CD14-positive monocyte (primary cell): ENCODE measurements at regions not wholly inside any gene's neighbourhood (a gene's known extent, or its start where the extent isn't known, plus 50 kb on each side); places are given as distances from the start of the nearest gene placed in this dataset.

Experiments used
- DNase-seq, 3 donors: peaks; one replicate each; pipeline ENCODE4 v3.0.0-alpha.2; 2011 to 2022
- H2AFZ ChIP-seq: 2 replicates; pipeline ENCODE4 v1.6.0; 2012; ENCODE audit warnings: mild to moderate bottlenecking, low read depth, low read length, inconsistent platforms; ENCODE audit not compliant: insufficient read depth, poor library complexity, severe bottlenecking
- H3K27ac ChIP-seq, 2 donors: 1 replicate in 1 of 2; 2 replicates in 1 of 2; pipeline ENCODE4 v1.5.1; 2012 to 2013; ENCODE audit warnings: low read length in 2 of 2, control low read depth in 1 of 2, inconsistent platforms in 1 of 2, low read depth in 1 of 2, mild to moderate bottlenecking in 1 of 2
- H3K27me3 ChIP-seq, 2 donors: one replicate each; pipeline versions ENCODE4 v1.6.0 to v1.6.1; 2011 to 2013; ENCODE audit warnings: low read length in 2 of 2; ENCODE audit not compliant: control insufficient read depth in 2 of 2, insufficient read depth in 2 of 2
- H3K36me3 ChIP-seq, 2 donors: replicated peaks in 1 of 2; 1 replicate in 1 of 2; 2 replicates in 1 of 2; pipeline versions ENCODE4 v1.5.1 to v1.6.1; 2012 to 2013; ENCODE audit warnings: low read length in 2 of 2, control low read depth in 1 of 2, inconsistent platforms in 1 of 2, mild to moderate bottlenecking in 1 of 2; ENCODE audit not compliant: insufficient read depth in 2 of 2, control insufficient read depth in 1 of 2
- H3K4me1 ChIP-seq, 2 donors: 1 replicate in 1 of 2; 2 replicates in 1 of 2; pipeline versions ENCODE4 v1.5.1 to v1.6.1; 2012 to 2013; ENCODE audit warnings: low read length in 2 of 2, control low read depth in 1 of 2, inconsistent platforms in 1 of 2, mild to moderate bottlenecking in 1 of 2, moderate library complexity in 1 of 2; ENCODE audit not compliant: insufficient read depth in 2 of 2, control insufficient read depth in 1 of 2
- H3K4me2 ChIP-seq: replicated peaks from 2 replicates; pipeline ENCODE3; 2012; ENCODE audit warnings: low read length, moderate library complexity, mild to moderate bottlenecking; ENCODE audit not compliant: poor library complexity, severe bottlenecking; ENCODE audit errors: extremely low read depth
- H3K4me3 ChIP-seq, 3 experiments: fragments of 200-600 bp in 1 of 3; sonication (generic) in 1 of 3; replicated peaks in 1 of 3; 1 replicate in 2 of 3; 2 replicates in 1 of 3; pipeline ENCODE4 v1.5.1; 2011 to 2013; ENCODE audit warnings: low read length in 3 of 3, mild to moderate bottlenecking in 3 of 3, control low read depth in 2 of 3, low read depth in 2 of 3, inconsistent platforms in 1 of 3, moderate library complexity in 1 of 3
- H3K79me2 ChIP-seq: 2 replicates; pipeline ENCODE4 v1.6.0; 2012; ENCODE audit warnings: mild to moderate bottlenecking, control low read depth, inconsistent platforms, low read length, moderate library complexity; ENCODE audit not compliant: insufficient read depth
- H3K9ac ChIP-seq: 2 replicates; pipeline ENCODE4 v1.6.0; 2017; ENCODE audit warnings: low read length, mild to moderate bottlenecking; ENCODE audit not compliant: insufficient read depth, poor library complexity, severe bottlenecking
- H3K9me3 ChIP-seq, 2 donors: replicated peaks in 1 of 2; 1 replicate in 1 of 2; 2 replicates in 1 of 2; pipeline versions ENCODE4 v1.5.1 to v1.6.1; 2012 to 2013; ENCODE audit warnings: low read length in 2 of 2, control low read depth in 1 of 2; ENCODE audit not compliant: control insufficient read depth in 1 of 2, insufficient read depth in 1 of 2
- H4K20me1 ChIP-seq: 2 replicates; pipeline ENCODE4 v1.6.0; 2012; ENCODE audit warnings: mild to moderate bottlenecking, low read length, control low read depth, moderate library complexity; ENCODE audit not compliant: insufficient read depth
- H3K27ac Mint-ChIP-seq, 7 donors: one replicate each; pipeline ENCODE4 v1.8.0; 2020; ENCODE audit warnings: mild to moderate bottlenecking in 7 of 7, mixed read lengths in 7 of 7, moderate library complexity in 6 of 7, inconsistent platforms in 2 of 7
- H3K27me3 Mint-ChIP-seq, 3 donors: one replicate each; pipeline ENCODE4 v1.8.0; 2021 to 2022; ENCODE audit warnings: low read depth in 3 of 3, mild to moderate bottlenecking in 3 of 3, mixed read lengths in 3 of 3, moderate library complexity in 3 of 3, inconsistent platforms in 1 of 3
- H3K36me3 Mint-ChIP-seq, 2 donors: one replicate each; pipeline ENCODE4 v1.8.0; 2020; ENCODE audit warnings: mixed read lengths in 2 of 2, inconsistent platforms in 1 of 2, mild to moderate bottlenecking in 1 of 2
- H3K4me1 Mint-ChIP-seq: one replicate; pipeline ENCODE4 v1.8.0; 2020; ENCODE audit warnings: mild to moderate bottlenecking, mixed read lengths
- H3K4me3 Mint-ChIP-seq, 2 donors: one replicate each; pipeline ENCODE4 v1.8.0; 2020; ENCODE audit warnings: mild to moderate bottlenecking in 2 of 2, mixed read lengths in 2 of 2, moderate library complexity in 1 of 2
- H3K9me3 Mint-ChIP-seq, 7 donors: one replicate each; pipeline ENCODE4 v1.8.0; 2020 to 2022; ENCODE audit warnings: mixed read lengths in 7 of 7, mild to moderate bottlenecking in 6 of 7, moderate library complexity in 6 of 7, inconsistent platforms in 2 of 7
- WGBS: methylation state at CpG from one replicate; pipeline ENCODE4 v1.1.5; 2013; ENCODE audit warnings: missing lambda C conversion rate; ENCODE audit not compliant: insufficient coverage; 5-methylcytosine and 5-hydroxymethylcytosine counted together
- intact Hi-C, 2 donors: fragments of 100-400 bp; cut with micrococcal nuclease; formaldehyde crosslinking; loops; one replicate each; pipeline versions ENCODE4 v1.15.0 to v1.15.1; 2023
- TF ChIP-seq, protein P1 (sequence below): fragments of 200-600 bp; IDR thresholded peaks from one replicate; pipeline ENCODE4 v1.8.0; 2022; ENCODE audit warnings: antibody characterized with exemption, mild to moderate bottlenecking

DNA sequence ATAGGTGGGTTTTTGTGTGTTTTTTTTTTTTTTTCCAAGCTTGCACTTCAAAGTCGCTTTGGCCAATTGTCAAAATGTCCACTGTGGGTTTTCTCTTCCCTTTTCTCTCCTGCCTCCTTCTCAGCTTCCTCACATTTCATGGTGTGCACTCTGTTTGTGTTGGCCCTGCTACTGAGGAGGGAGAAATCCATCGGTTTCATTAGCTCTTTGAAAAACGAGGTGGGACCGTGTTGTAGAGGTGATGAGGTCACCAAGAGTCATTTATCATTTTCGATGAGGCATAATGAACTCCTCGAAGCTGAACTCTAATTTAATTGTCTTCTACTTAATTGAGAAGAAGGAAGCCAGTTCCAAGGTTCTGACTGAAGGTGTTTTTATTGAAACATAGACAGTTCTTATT is 174.4 kb upstream of the TOX3 start:
- intact Hi-C loops: no loop called here
- Mint-ChIP-seq H3K4me1 (peaks cover 9% of the 10 kb centered on the region), H3K4me3 (no peak overlapping the region), H3K27ac (no peak overlapping the region), H3K27me3 (peaks cover 0 to 6% (median 0%) of the 10 kb centered on the region in 3 donors), H3K36me3 (no peaks in the 10 kb centered on the region), H3K9me3 (peaks cover 2 to 22% (median 4%) of the 10 kb centered on the region in 7 donors)
- no CpG with 5 or more reads among the region's 6 CpGs for WGBS
- no peak overlapping the region for H3K4me2 ChIP-seq
- H3K27me3 ChIP-seq: no peaks in the 10 kb centered on the region
- no peaks in the 10 kb centered on the region for H3K36me3 ChIP-seq
- no peak overlapping the region for H2AFZ ChIP-seq
- no peak overlapping the region for H3K4me3 ChIP-seq
- no peaks in the 10 kb centered on the region for H4K20me1 ChIP-seq
- no peaks in the 10 kb centered on the region for H3K79me2 ChIP-seq
- TF ChIP-seq, protein P1, sequence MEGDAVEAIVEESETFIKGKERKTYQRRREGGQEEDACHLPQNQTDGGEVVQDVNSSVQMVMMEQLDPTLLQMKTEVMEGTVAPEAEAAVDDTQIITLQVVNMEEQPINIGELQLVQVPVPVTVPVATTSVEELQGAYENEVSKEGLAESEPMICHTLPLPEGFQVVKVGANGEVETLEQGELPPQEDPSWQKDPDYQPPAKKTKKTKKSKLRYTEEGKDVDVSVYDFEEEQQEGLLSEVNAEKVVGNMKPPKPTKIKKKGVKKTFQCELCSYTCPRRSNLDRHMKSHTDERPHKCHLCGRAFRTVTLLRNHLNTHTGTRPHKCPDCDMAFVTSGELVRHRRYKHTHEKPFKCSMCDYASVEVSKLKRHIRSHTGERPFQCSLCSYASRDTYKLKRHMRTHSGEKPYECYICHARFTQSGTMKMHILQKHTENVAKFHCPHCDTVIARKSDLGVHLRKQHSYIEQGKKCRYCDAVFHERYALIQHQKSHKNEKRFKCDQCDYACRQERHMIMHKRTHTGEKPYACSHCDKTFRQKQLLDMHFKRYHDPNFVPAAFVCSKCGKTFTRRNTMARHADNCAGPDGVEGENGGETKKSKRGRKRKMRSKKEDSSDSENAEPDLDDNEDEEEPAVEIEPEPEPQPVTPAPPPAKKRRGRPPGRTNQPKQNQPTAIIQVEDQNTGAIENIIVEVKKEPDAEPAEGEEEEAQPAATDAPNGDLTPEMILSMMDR: no peak
- DNase-seq: no peak
- no peak overlapping the region for H3K9ac ChIP-seq
- H3K9me3 ChIP-seq: no peaks in the 10 kb centered on the region
- H3K4me1 ChIP-seq: peaks cover 2 to 7% of the 10 kb centered on the region in 2 donors
- H3K27ac ChIP-seq: no peak overlapping the region

DNA sequence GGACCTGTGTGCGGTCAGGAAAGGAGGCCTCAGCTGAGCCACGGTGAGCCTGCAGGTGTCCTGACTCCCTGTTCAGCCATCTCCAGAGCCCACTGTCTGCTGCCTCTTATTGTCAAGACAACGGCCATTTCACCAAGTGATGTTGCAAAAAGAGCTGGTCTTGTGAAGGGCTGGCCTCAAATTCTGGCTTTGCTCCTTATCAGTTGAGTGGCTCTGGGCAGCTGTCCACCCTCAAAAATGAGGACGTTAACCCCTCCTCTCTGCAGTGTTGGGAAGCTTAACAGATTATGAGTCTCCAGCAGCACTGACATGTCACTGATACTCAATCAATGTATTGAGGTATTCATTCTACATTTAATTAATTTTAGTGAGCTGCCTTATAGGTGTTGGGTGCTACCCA is 171.1 kb upstream of the TOX3 start:
- no peaks in the 10 kb centered on the region for H3K27me3 ChIP-seq
- no peak overlapping the region for H3K4me2 ChIP-seq
- Mint-ChIP-seq H3K4me1 (peaks cover 3% of the 10 kb centered on the region), H3K9me3 (peaks cover 0 to 25% (median 8%) of the 10 kb centered on the region in 7 donors), H3K27ac (peak overlapping the region in 1 of 7 donors; percentile 14), H3K27me3 (peaks cover 0 to 11% (median 2%) of the 10 kb centered on the region in 3 donors), H3K36me3 (no peaks in the 10 kb centered on the region), H3K4me3 (no peak overlapping the region)
- H2AFZ ChIP-seq: no peak overlapping the region
- intact Hi-C loops: no loop called here
- H3K9me3 ChIP-seq: no peaks in the 10 kb centered on the region
- H3K9ac ChIP-seq: no peak overlapping the region
- no peaks in the 10 kb centered on the region for H4K20me1 ChIP-seq
- H3K36me3 ChIP-seq: no peaks in the 10 kb centered on the region
- WGBS: 83% methylated on average over 2 of the region's 4 CpGs
- DNase-seq: no peak
- no peaks in the 10 kb centered on the region for H3K79me2 ChIP-seq
- H3K27ac ChIP-seq: no peak overlapping the region
- no peaks in the 10 kb centered on the region for H3K4me1 ChIP-seq
- H3K4me3 ChIP-seq: no peak overlapping the region
- TF ChIP-seq, protein P1: no peak
